DMS53 treated with DMSO at 0.1 percent for 48 hours (cell line): ENCODE measurements at regions not wholly inside any gene's neighbourhood (a gene's known extent, or its start where the extent isn't known, plus 50 kb on each side); places are given as distances from the start of the nearest gene placed in this dataset.

Experiments used
- DNase-seq: peaks from one replicate; lab custom pipeline; 2025; ENCODE audit not compliant: unreplicated experiment; lab: John Stamatoyannopoulos, UW

DNA sequence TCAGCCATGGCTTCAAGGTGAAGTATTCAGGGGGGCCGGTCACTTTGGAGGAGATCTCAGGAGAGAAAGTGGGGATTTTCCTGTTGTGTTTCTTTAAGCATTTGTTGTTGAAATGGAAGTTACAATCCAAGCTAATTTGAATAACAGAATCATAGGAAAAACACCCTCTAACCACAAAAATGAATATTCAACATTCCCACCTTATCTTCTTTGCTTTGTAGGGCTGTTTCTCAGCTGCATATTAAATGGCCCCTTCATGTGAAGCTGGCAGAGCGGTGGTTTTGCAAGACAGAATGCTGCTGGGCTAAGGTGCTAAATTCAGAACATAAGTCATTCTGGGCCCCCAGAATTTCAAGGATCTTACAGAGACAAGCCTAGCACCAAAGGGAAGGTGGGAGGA, 279.0 kb downstream of the RRAGC start:
- no peak for DNase-seq

DNA sequence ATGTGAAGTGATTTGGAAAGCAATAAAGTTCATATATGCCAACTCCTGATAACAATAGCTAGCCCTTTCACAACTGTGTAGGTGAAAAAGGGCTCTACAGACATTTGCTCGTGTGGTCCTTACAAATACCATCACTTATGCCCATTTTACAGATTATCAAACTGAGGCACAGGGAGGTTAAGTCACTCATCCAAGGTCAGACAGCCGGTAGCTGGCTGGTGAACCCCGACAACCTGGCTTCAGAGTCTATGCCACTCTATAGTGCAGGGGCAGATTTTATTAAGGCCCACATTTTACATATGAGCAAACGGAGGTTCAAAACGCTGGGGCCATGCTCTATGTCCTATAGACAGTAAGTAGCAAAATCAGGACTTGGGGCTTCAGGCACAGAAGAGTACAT, 280.5 kb downstream of the RRAGC start:
- DNase-seq, result no peak

DNA sequence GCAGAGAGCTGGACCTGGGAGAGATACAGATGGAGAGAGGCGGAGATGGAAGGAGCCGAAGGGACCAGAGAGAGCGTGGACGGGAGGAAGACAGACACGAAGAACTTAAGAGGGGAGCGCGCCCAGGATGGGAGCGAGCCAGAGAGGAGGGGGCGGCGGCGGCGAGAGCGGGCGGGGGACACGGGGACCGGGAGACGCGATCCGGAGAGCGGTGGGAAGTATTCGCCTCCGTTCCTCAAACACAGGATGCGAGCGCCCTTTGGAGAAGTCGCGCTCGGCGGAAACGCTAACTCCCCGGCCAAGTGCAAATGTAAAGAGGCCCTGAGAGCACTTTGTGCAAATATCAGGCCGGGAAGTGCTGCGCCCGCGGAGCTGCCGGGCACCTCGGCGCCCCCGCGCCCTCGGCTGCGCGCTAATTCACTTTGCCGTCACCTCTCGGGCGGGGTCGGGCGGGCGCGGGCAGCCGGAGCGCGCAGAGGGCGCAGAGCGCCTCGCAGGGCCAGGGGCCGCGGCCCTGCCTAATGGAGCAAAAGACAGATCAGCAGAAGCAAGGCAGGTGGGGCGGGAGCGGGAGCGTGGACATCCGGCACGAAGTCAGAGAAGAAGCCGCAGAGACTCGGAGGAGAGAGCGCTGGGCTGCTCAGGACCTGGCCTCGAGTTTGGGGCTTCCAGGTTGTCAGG, 281.2 kb downstream of the RRAGC start:
- DNase-seq, result no peak

DNA sequence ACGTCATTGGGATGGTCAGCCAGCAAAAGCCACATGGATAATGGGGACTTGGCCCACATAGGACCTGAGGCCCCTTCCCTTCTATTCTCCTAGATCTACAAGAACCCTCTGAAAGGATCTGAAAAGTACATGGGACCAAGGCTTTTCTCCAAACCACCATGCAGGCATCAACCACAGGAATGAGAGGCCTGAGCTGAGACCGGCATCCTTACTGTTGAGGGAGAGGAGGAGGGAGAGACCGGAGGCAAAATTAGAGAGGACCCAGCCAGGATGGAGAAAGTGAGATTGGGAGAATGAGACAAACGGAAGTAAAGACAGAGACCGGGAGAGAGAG, 281.7 kb downstream of the RRAGC start:
- no peak for DNase-seq

DNA sequence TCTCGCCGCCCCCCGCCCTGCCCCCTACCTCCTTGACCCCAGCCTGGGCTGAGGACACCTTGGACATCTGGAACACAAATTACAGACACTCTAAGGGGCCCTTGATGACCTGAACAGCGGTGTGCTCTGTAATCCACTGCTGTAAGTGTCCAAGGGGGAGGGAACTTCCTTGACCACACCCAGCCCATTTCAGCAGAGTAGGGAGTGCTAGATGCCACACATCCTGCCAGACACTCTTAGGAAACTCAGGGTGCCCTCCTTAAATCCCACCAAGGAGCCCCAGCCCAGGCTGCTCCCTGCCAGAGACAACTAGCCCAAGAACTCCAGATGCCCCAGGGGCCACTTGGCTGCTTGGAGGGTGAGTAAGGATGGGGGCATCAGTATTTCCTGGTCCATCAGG, 282.2 kb downstream of the RRAGC start:
- DNase-seq, result no peak

DNA sequence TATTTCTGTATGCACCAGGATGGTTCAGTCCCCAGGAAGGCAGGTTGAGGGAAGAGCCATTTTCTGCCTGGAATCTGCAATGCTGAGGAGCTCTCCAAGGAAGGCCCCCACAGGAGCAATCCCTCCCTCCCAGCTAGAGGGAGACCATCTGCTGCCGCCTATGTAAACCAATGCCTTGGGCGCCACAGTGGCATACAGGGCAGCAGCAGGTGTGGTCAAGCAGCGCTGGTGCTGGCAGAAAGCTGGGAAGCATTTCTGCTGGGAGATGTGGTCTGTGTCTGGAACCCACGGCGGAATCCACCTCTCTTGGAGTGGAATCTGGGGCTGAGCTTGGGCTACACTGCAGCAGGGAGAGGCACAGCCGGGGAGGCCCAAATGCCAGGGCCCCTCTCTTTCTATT, 283.3 kb downstream of the RRAGC start:
- DNase-seq, result no peak

DNA sequence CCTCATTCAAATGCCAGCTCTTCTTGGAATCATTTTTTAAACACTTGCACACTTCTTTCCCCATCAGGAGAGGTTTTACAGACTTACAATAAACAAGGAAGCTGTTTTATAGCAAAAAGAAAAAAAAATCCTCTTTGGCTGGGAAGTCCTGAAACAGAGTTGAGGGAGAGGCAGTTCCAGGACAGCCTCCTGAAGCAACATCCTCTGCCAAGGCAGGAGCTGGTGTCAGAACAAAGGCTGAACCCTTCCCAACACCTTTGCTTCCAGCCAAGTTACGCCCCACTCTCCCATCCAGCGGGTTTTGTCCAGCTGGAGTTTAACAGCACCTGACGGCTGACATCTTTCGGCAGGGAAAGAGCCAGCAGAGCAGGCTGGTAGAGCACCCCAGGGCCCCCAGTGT, 287.8 kb downstream of the RRAGC start:
- DNase-seq, result no peak

DNA sequence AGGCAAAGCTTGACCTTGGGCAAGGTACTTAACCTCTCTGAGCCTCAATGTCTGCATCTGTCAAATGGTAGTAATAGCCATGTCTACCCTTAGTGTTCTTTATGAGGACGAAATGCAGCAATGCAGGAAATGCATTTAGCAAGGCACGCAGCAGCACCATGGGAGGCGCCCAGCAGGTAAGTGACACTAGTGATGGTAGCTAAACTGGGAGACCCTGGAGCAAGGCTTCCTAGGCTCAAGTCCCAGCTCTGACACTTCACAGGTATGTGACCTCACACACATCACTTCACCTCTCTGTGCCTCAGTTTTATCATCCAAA, 289.0 kb downstream of the RRAGC start:
- no peak for DNase-seq

DNA sequence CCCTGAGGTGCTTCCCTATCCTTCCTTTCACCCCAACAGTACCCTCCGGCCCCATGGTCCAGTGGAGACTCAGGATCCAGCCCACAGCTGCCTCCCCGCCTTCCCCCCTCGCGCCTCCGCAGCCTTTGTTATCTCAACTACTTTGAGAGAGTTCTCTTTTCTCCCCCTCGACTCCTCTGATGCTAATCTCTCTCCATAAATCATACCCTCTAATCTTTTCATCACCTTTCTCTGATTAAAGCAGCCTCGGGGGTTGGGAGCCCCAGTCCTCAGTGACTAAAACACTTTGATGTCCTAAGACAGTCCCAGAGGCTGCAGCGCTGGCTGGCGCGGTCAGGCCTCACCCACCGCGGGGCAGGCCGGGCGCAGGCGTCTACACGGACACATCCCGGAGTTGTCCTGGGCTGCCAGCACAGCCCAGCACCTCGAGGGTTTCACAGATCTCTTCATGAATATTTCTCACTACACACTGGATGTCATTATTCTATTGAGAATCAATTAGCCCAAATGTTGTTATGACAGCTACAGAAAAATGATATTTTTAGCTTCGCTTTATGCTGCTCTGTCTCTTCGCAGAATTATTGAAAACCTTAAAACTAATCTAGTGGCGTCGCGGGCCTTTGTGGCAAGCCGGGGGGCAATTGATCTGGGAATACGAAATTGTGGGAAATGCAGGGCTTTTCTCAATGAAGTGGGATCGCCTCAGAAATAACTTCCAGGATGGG, 289.5 kb downstream of the RRAGC start:
- DNase-seq, result no peak

DNA sequence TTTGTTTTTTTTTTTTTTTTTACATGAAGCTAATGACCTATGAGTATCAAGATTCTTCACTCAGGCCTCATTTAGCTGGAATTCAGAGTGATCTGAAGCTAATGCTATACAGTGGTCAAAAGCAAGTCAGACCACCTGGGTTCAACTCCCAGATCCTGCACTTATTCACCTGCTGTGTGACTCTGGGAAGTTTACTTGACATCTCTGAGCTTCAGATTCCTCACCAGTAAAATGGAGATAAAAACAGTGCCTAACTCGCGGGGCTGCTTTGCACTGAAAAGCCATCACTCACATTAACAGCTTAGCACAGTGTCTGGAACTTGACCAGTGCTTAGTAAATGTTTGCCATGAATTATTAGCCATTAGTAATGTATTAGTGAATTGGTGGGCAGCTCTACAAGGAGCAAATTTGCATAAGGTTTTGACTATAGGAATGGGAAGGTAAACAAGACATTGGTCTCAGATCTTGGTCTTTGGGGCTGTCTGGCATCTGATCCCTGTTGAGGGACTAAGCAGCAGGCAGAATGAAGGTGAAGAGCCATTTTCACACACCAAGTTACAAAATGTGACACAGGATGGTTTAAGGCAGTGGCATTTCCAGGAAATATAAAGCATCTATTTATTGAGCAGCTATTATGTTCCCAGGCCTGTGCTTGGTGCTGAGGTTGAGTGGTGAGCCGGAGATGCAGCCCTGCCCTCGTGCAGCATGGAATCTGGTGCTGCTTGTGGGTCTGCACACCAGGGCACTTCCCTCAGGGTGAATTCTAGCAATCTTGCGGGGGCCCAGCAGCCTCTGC, 291.3 kb downstream of the RRAGC start:
- no peak for DNase-seq

DNA sequence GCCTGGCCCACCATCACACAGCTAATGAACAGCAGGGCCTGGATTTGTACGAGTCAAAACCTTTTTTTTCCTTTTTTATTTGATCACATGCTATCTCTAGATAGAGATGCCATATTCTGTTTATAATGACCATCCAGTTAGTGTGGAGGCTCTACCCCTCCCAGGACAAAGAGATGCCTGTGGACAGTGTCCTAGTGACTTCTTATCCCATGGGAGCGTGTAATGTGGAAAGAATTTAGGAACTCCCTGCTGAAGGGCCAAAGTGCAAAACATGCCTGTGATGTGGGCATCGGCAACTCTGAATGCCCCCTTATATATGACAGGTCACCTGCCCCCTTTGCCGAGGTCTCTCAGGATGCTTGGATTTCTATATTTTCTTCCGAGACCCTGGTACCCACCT, 292.2 kb downstream of the RRAGC start:
- no peak for DNase-seq

DNA sequence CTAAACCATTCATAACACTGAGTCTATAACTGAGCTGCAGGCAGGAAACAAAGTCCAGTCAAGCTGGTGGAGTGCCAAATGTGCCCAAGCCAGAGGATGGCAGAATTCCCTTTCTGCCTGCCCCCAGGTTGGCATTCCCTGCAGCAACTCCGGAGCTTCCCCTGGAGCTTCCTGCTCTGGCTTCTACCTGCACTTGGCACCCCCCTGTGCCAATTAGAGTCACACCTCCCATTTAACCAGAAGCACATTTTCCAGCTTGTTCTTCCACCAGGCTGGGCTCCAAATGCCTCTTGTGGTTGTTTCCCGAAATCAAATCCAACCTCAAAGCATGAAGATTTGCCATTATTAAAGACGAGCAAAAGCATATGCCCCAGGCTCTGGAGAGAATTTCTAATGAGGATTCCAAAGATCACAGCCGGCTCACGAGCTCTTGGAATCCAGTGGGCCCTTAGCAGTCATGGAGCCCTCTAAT, 294.5 kb downstream of the RRAGC start:
- DNase-seq, result no peak

DNA sequence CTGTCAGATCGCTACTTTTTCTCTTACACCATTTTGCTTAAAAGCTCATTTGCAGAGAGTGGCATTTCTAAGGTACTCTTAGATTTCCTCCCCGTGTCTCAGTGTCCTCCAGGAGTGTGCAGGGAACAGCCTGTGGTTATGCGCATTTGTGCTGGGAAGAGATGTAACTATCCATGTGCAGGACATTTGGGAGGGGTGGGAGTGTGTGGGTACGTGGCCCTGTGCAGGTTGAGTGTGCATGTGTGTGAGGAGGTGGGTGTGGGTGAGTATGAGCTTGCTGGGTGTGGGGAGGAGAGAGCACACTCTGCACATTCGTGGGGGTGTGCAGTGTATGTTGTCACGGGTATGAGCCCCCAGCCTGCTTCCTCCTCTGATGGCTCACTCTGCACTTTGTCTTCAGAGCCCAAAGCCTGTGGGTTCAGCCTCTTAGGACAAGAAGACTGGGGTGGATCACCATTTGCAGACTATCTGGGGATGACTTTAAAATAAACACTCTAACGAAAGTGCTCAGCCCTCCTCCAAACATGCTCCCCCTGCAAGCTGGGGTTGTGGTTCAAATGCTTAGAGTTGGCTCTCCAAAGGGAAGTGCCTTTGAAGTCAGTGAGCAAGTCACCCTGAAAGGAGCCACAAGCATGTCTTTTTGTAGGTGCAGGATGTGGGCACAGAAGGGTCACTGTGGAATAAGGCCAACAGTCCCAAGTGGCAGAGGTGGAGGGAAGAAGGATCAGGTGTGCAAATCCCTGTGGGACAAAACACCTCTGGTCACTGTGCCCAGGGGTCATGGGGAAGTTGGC, 295.4 kb downstream of the RRAGC start:
- DNase-seq, result no peak

DNA sequence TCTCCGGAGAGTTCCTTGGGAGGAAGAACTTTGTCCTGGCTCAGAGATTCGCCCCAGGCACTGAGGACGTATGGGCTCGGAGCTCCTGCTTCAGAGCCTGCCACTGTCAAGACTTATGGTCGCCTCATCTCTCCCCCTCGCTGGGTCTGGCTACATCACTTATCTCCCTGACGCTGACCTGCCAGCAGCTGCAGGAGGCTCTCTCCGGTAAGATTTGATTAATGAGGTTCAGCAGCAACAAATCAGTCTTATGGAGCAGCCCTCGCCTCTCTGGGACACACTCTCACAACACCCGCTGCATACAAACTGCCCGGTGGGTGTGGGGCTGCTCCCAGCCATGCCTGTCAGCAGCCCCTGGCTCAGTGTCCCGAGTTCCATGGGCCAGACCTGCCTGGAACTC, 297.8 kb downstream of the RRAGC start:
- DNase-seq, result no peak

DNA sequence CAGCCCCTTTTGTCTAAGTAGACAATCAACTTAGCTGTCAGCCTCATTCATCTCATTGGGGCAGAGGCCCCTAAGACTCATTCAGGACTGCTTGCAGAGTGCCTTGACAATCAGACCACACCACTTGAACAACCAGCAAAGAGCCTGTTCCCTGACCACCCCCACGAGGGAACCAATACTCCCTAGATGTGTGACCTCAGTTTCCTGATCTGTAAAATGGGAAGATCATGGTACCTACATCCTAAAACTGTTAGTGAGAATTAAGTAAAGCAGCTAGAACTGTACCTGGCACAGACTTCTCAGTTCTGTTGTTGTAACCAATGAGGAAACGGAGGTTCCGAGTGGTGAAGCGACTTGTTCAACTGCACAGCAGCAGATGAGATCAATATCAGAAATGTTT, 298.5 kb downstream of the RRAGC start:
- no peak for DNase-seq

DNA sequence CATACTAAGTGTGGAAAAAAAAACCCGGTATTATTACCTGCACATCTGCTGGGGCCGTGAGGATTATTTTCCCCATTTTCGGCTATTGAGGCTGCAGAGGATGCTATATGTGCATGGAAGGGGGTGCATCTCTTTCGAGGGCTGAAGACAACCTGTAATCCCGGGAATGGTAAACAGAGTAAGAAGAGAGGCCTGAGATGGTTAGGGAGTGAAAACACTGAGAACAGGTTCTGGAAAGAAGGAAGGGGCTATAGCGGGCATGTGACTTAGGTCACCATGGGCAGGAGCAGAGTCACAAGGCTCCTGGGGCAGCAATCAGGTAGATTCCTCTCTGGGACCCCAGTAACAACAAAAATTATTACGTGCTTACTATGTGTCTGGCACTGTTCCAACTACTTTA, 299.1 kb downstream of the RRAGC start:
- DNase-seq, result no peak

DNA sequence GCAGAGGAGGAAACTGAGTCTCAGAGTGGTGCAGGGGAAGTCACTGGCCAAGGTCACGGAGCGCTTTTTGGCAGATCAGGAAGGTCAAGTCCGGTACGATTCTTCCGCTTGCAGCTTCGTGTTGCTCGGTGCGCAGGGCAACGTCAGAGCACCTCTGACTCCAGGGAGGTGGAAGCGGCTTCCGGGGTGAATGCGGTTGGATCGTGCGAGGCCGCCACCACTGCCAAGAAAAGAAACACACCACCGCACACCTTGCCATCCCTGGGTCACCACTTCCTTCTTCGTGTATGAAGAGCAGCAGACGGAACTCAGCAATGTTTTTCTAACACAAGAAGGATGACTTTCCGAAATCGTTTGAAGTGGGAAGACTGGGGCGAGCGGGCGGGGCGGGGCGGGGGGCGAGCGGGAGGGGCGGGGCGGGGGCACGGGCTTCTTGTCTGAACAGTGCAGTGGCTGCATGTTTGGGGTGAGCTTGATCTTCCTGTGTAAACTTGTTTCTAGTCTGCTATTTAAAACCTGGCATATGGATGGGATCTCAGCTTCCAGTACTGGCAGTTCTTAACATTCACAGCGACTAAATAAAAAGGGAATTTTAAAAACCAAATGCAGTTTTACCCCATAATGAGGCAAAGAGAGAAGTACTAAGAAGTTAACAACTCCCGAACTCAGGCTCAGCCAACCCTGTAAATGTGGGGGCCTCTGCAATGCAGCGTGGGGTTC, 300.0 kb downstream of the RRAGC start:
- no peak for DNase-seq

DNA sequence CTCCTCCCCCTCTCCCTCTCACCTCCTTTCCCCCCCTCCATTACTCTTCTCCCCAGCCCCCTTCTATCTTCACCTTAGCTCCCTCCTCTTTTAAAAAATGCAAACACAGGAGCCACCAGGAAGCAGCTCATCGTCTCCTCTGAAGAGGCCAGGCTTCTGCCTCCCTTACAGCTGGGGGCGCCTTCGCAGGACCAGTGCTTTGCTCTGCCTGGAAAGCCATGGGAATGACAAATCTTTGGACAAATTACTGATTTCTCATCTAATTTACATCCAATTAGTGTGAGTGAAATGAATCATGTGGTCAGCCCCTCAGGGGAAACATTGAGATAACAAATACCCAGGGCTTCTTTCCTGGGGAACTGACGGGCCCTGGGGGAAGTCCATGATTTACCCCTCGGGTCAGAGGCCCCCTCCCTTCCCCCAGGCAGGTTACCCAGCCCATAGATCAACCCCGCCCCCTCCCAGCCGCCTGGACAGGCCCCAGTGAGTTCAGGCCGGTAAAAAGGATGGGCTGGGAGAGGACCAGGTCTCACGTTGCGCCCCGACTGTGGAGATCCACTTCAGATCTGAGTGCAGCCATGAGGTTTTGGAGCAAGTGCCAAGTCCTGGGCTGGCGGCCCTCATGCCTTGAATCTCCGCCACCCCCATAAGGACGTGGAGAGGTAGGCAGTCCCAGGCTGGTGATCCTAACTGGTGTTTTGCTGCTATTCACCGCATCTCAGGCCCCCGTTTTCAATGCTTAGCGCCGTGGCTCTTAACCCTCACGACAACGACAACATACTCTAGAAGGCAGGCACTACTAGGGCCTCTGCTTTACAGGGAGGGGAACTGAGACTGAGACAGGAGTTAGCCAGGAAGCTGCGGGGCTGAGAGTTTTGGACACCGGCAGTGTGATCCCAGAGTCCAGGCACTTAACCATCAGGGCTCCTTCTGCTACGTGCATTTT, 300.8 kb downstream of the RRAGC start:
- no peak for DNase-seq

DNA sequence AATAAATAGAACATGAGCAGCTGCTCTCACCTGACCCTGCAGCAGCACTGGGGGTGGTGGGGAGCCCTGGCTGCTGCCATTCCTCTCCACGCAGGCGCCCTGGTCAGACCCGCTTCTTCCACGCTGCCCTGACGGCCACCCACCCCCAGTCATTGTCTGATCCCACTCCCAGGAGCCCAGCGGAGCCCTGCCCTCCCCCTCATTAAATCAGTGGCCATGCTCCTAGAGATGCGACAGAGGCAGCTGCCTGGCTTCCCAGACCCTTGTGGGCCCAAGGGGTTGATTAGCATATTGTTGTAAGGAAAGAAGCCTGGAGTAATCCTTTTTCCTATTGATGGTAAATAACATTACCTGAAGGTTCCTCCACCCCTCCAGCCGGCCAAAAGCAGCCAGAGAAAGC, 301.5 kb downstream of the RRAGC start:
- DNase-seq, result no peak

DNA sequence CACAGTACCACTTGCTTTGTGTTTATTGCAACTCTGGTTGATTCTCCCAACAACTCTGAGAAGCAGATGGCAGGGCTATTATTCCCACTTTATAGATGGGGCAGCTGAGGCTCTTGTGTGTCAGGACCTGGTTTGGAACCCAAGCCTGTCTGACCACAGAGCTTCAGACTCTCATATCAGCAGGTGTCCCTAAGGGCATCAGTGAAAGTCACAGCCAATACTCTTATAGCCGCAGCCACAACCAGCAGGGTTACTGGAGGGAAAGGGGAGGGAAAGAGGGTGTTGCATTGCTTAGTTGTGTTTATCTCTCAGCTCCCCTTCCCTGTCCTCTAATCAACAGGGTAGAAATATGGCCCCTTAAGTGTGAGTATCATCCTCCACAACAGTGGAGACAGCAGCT, 304.0 kb downstream of the RRAGC start:
- DNase-seq, result no peak
